B cell (primary cell): ENCODE measurements at regions not wholly inside any gene's neighbourhood (a gene's known extent, or its start where the extent isn't known, plus 50 kb on each side); places are given as distances from the start of the nearest gene placed in this dataset.

Source experiments
- ATAC-seq: fragments of 200-7000 bp; cut with Tn5 transposase; one replicate; pipeline ENCODE4 v1.10.0; 2021; ENCODE audit warnings: low read depth, mild to moderate bottlenecking, moderate number of reproducible peaks, moderate library complexity
- CTCF ChIA-PET: fragments of 350-600 bp; sonication (Branson Sonifier 250); formaldehyde crosslinking; loops from one replicate; lab custom pipeline; 2021; ENCODE audit warnings: antibody characterized with exemption, inconsistent platforms; lab: Charles Lee
- POLR2A ChIA-PET: fragments of 350-600 bp; sonication (Branson Sonifier 250); formaldehyde crosslinking; loops from one replicate; lab custom pipeline; 2021; ENCODE audit warnings: antibody characterized with exemption; lab: Charles Lee
- DNase-seq: peaks from one replicate; pipeline ENCODE4 v3.0.0; 2013
- H2AFZ ChIP-seq: 2 replicates; pipeline ENCODE4 v1.6.1; 2012; ENCODE audit warnings: mild to moderate bottlenecking, low read depth, low read length; ENCODE audit not compliant: insufficient read depth, poor library complexity, severe bottlenecking
- H3K27ac ChIP-seq, 2 donors: 1 replicate in 1 of 2; 2 replicates in 1 of 2; pipeline ENCODE4 v1.5.1; 2012 to 2013; ENCODE audit warnings: low read length in 2 of 2, mild to moderate bottlenecking in 2 of 2, moderate library complexity in 1 of 2
- H3K27me3 ChIP-seq, 4 experiments: fragments of 200-600 bp in 1 of 4; sonication (generic) in 1 of 4; replicated peaks in 1 of 4; 1 replicate in 2 of 4; 2 replicates in 2 of 4; pipeline versions ENCODE4 v1.6.1 to v1.7.0; 2013 to 2016; ENCODE audit warnings: low read length in 3 of 4, mild to moderate bottlenecking in 2 of 4, mixed read lengths in 1 of 4, moderate library complexity in 1 of 4; ENCODE audit not compliant: insufficient read depth in 4 of 4, control insufficient read depth in 3 of 4; ENCODE audit errors: control extremely low read depth in 1 of 4
- H3K36me3 ChIP-seq, 2 experiments: replicated peaks in 1 of 2; 1 replicate in 1 of 2; 2 replicates in 1 of 2; pipeline versions ENCODE4 v1.6.1 to v1.7.1; 2013; ENCODE audit warnings: low read length in 1 of 2; ENCODE audit not compliant: insufficient read depth in 2 of 2, control insufficient read depth in 1 of 2; ENCODE audit errors: control extremely low read depth in 1 of 2, extremely low read depth in 1 of 2
- H3K4me1 ChIP-seq, 2 donors: fragments of 200-600 bp in 1 of 2; sonication (generic) in 1 of 2; 1 replicate in 1 of 2; 2 replicates in 1 of 2; pipeline versions ENCODE4 v1.5.1 to v1.6.1; 2013 to 2017; ENCODE audit warnings: low read length in 2 of 2; ENCODE audit not compliant: control insufficient read depth in 2 of 2, insufficient read depth in 2 of 2
- H3K4me2 ChIP-seq: replicated peaks from 2 replicates; pipeline ENCODE3; 2012; ENCODE audit warnings: mild to moderate bottlenecking, low read depth, low read length; ENCODE audit not compliant: poor library complexity, severe bottlenecking
- H3K4me3 ChIP-seq, 5 experiments: fragments of 200-600 bp in 1 of 5; sonication (generic) in 1 of 5; 1 replicate in 3 of 5; 2 replicates in 2 of 5; pipeline versions ENCODE4 v1.5.1 to v1.7.0; 2011 to 2016; ENCODE audit warnings: low read length in 4 of 5, mild to moderate bottlenecking in 4 of 5, low read depth in 2 of 5, control low read depth in 1 of 5, moderate library complexity in 1 of 5; ENCODE audit not compliant: insufficient read depth in 1 of 5; ENCODE audit errors: control extremely low read depth in 1 of 5, extremely low read depth in 1 of 5
- H3K79me2 ChIP-seq: fragments of 200-600 bp; sonication (generic); one replicate; pipeline ENCODE4 v1.6.0; 2016; ENCODE audit warnings: low read length; ENCODE audit not compliant: control insufficient read depth, insufficient read depth
- H3K9ac ChIP-seq: fragments of 200-600 bp; sonication (generic); 2 replicates; pipeline ENCODE4 v1.6.1; 2017; ENCODE audit warnings: mild to moderate bottlenecking, low read length, moderate library complexity
- H3K9me3 ChIP-seq, 3 donors: one replicate each; pipeline versions ENCODE4 v1.6.1 to v1.7.1; 2013; ENCODE audit warnings: low read length in 2 of 3; ENCODE audit not compliant: control insufficient read depth in 2 of 3, insufficient read depth in 1 of 3; ENCODE audit errors: control extremely low read depth in 1 of 3
- H4K20me1 ChIP-seq: 2 replicates; pipeline ENCODE4 v1.6.0; 2012; ENCODE audit warnings: mild to moderate bottlenecking, low read length; ENCODE audit not compliant: insufficient read depth, control insufficient read depth, poor library complexity, severe bottlenecking
- H3K27ac Mint-ChIP-seq: one replicate; pipeline ENCODE4 v1.8.0; 2021; ENCODE audit warnings: mixed read lengths
- H3K27me3 Mint-ChIP-seq: one replicate; pipeline ENCODE4 v1.8.0; 2021; ENCODE audit warnings: mixed read lengths
- H3K4me1 Mint-ChIP-seq: one replicate; pipeline ENCODE4 v1.8.0; 2021; ENCODE audit warnings: mixed read lengths
- H3K4me3 Mint-ChIP-seq: one replicate; pipeline ENCODE4 v1.8.0; 2021; ENCODE audit warnings: mixed read lengths
- H3K9me3 Mint-ChIP-seq: one replicate; pipeline ENCODE4 v1.8.0; 2022; ENCODE audit warnings: mixed read lengths; ENCODE audit not compliant: insufficient read depth
- CTCF ChIP-seq: fragments of 200-600 bp; IDR thresholded peaks from one replicate; pipeline ENCODE4 v1.8.0; 2022; ENCODE audit warnings: antibody characterized with exemption, mild to moderate bottlenecking
- EZH2 ChIP-seq: IDR thresholded peaks from 2 replicates; pipeline ENCODE4 v1.6.1; 2012; ENCODE audit warnings: borderline replicate concordance, low read depth, mild to moderate bottlenecking, moderate library complexity, low read length; ENCODE audit not compliant: insufficient read depth, poor library complexity, severe bottlenecking
- WGBS: methylation state at CpG from one replicate; pipeline ENCODE4 v1.1.5; 2013; ENCODE audit warnings: missing lambda C conversion rate; ENCODE audit not compliant: insufficient coverage; 5-methylcytosine and 5-hydroxymethylcytosine counted together
- intact Hi-C: fragments of 100-400 bp; cut with micrococcal nuclease; formaldehyde crosslinking; loops from one replicate; pipeline ENCODE4 v1.10.0; 2022

GRCh38 chr1:208942394-208943130 is 641.0 kb upstream of the CAMK1G start:
- Histone ChIP-seq H3K27me3 (no peaks in the 10 kb centered on the region), H3K36me3 (no peaks in the 10 kb centered on the region)

GRCh38 chr1:208943291-208943690 is 640.2 kb upstream of the CAMK1G start:
- Mint-ChIP-seq H3K4me1 (no peaks in the 10 kb centered on the region), H3K9me3 (no peaks in the 10 kb centered on the region), H3K27ac (no peak overlapping the region), H3K4me3 (no peak overlapping the region), H3K27me3 (no peaks in the 10 kb centered on the region)
- Histone ChIP-seq H3K9ac (no peak overlapping the region), H3K4me3 (no peak overlapping the region), H3K36me3 (no peaks in the 10 kb centered on the region), H2AFZ (no peak overlapping the region), H3K9me3 (no peaks in the 10 kb centered on the region), H3K4me1 (no peaks in the 10 kb centered on the region), H3K27me3 (no peaks in the 10 kb centered on the region), H3K79me2 (no peaks in the 10 kb centered on the region), H3K27ac (no peak overlapping the region), H3K4me2 (no peak overlapping the region), H4K20me1 (no peaks in the 10 kb centered on the region)
- POLR2A ChIA-PET, result no interaction called here
- ATAC-seq (no peak), DNase-seq (no peak)
- CTCF ChIA-PET, result no interaction called here
- intact Hi-C loops, result no loop called here
- TF ChIP-seq CTCF (no peak), EZH2 (no peak)
- WGBS, result 100% methylated on average over 1 of the region's 5 CpGs

More at GRCh38 chr1:208942394-208943130, 641.0 kb upstream of the CAMK1G start:
- no peaks in the 10 kb centered on the region for H3K4me1 ChIP-seq
- ATAC-seq, result no peak
- Mint-ChIP-seq H3K27me3 (no peaks in the 10 kb centered on the region), H3K4me1 (no peaks in the 10 kb centered on the region), H3K4me3 (no peak overlapping the region), H3K9me3 (no peaks in the 10 kb centered on the region), H3K27ac (no peak overlapping the region)
- H3K9ac ChIP-seq, result no peak overlapping the region
- H3K9me3 ChIP-seq, result no peaks in the 10 kb centered on the region
- H2AFZ ChIP-seq, result no peak overlapping the region
- no peaks in the 10 kb centered on the region for H4K20me1 ChIP-seq
- CTCF ChIA-PET, result no interaction called here
- no CpG with 5 or more reads among the region's 1 CpG for WGBS
- H3K4me3 ChIP-seq, result no peak overlapping the region
- POLR2A ChIA-PET, result no interaction called here
- intact Hi-C loops, result no loop called here
- H3K27ac ChIP-seq, result no peak overlapping the region
- no peak for TF ChIP-seq EZH2
- H3K79me2 ChIP-seq, result no peaks in the 10 kb centered on the region
- no peak overlapping the region for H3K4me2 ChIP-seq
- no peak for DNase-seq
